Liver (tissue), 8 donors: ENCODE measurements at regions not wholly inside any gene's neighbourhood (a gene's known extent, or its start where the extent isn't known, plus 50 kb on each side); places are given as distances from the start of the nearest gene placed in this dataset.
A peak's percentile ranks its signal among the peaks of the same experiment; 100 is the strongest.

Experiments used
- DNase-seq: peaks from one replicate; pipeline ENCODE4 v3.0.0-alpha.2; 2017; ENCODE audit warnings: low spot score
- H3K27ac ChIP-seq, 2 donors: one replicate each; pipeline ENCODE4 v1.7.0; 2013; ENCODE audit warnings: inconsistent platforms in 2 of 2, low read length in 2 of 2, control low read depth in 1 of 2, low read depth in 1 of 2, mild to moderate bottlenecking in 1 of 2
- H3K27me3 ChIP-seq, 4 donors: one replicate each; pipeline versions ENCODE4 v1.6.1 to v1.7.0; 2013; ENCODE audit warnings: low read length in 3 of 4, inconsistent platforms in 1 of 4, mild to moderate bottlenecking in 1 of 4, moderate library complexity in 1 of 4; ENCODE audit not compliant: control insufficient read depth in 4 of 4, insufficient read depth in 4 of 4
- H3K36me3 ChIP-seq, 4 donors: one replicate each; pipeline versions ENCODE4 v1.6.1 to v1.7.0; 2013; ENCODE audit warnings: low read length in 3 of 4, mild to moderate bottlenecking in 3 of 4, low read depth in 1 of 4, moderate library complexity in 1 of 4; ENCODE audit not compliant: control insufficient read depth in 4 of 4, insufficient read depth in 3 of 4
- H3K4me1 ChIP-seq, 4 donors: one replicate each; pipeline versions ENCODE4 v1.6.1 to v1.7.0; 2013; ENCODE audit warnings: low read length in 3 of 4, mild to moderate bottlenecking in 3 of 4, moderate library complexity in 1 of 4; ENCODE audit not compliant: control insufficient read depth in 4 of 4, insufficient read depth in 4 of 4
- H3K4me3 ChIP-seq, 3 donors: one replicate each; pipeline versions ENCODE4 v1.6.1 to v1.7.0; 2013; ENCODE audit warnings: low read length in 3 of 3, control low read depth in 1 of 3, low read depth in 1 of 3, mild to moderate bottlenecking in 1 of 3
- H3K9ac ChIP-seq, 2 donors: one replicate each; pipeline ENCODE4 v1.7.0; 2013; ENCODE audit warnings: low read length in 2 of 2, mild to moderate bottlenecking in 2 of 2, moderate library complexity in 2 of 2, control low read depth in 1 of 2, low read depth in 1 of 2
- H3K9me3 ChIP-seq, 4 donors: one replicate each; pipeline versions ENCODE4 v1.6.1 to v1.7.0; 2013; ENCODE audit warnings: low read length in 3 of 4; ENCODE audit not compliant: control insufficient read depth in 4 of 4
- ATF3 ChIP-seq: IDR thresholded peaks from 2 replicates; pipeline ENCODE4 v1.6.1; 2016; ENCODE audit warnings: antibody characterized with exemption
- CTCF ChIP-seq: fragments of 150-350 bp; IDR thresholded peaks from 2 replicates; pipeline ENCODE4 v1.5.1; 2017; ENCODE audit warnings: improper control_type of control experiment, low read depth, low read length; ENCODE audit not compliant: missing input control
- FOXA1 ChIP-seq: IDR thresholded peaks from 2 replicates; pipeline ENCODE4 v1.6.1; 2016; ENCODE audit warnings: antibody characterized with exemption
- FOXA2 ChIP-seq: IDR thresholded peaks from 2 replicates; pipeline ENCODE4 v1.6.1; 2016; ENCODE audit warnings: antibody characterized with exemption
- GABPA ChIP-seq, 2 donors: IDR thresholded peaks in 1 of 2; conservative IDR thresholded peaks in 1 of 2; 2 replicates each; pipeline ENCODE4 v1.6.1; 2016; ENCODE audit warnings: antibody characterized with exemption in 2 of 2, mild to moderate bottlenecking in 1 of 2, moderate library complexity in 1 of 2
- HNF4G ChIP-seq: IDR thresholded peaks from 2 replicates; pipeline ENCODE4 v1.6.1; 2016; ENCODE audit warnings: antibody characterized with exemption
- RAD21 ChIP-seq, 2 donors: IDR thresholded peaks; 2 replicates each; pipeline ENCODE4 v1.6.1; 2016; ENCODE audit warnings: antibody characterized with exemption in 2 of 2, mild to moderate bottlenecking in 2 of 2
- TAF1 ChIP-seq: conservative IDR thresholded peaks from 2 replicates; pipeline ENCODE4 v1.6.1; 2016; ENCODE audit warnings: antibody characterized with exemption, mild to moderate bottlenecking
- YY1 ChIP-seq: IDR thresholded peaks from 2 replicates; pipeline ENCODE4 v1.6.1; 2016; ENCODE audit warnings: antibody characterized with exemption, mild to moderate bottlenecking
- ZBTB33 ChIP-seq: IDR thresholded peaks from 2 replicates; pipeline ENCODE4 v1.6.1; 2016; ENCODE audit warnings: antibody characterized with exemption
- WGBS: extraction: QIAGEN DNeasy Blood & Tissue Kit; methylation state at CpG from one replicate; pipeline ENCODE4 v1.1.7; 2013; 5-methylcytosine and 5-hydroxymethylcytosine counted together
- TF ChIP-seq, protein P1 (sequence below): IDR thresholded peaks from 2 replicates; pipeline ENCODE4 v1.6.1; 2016; ENCODE audit warnings: antibody characterized with exemption, mild to moderate bottlenecking
- TF ChIP-seq, protein P2 (sequence below): IDR thresholded peaks from 2 replicates; pipeline ENCODE4 v1.6.1; 2016; ENCODE audit warnings: antibody characterized with exemption
- donor health status: healthy.
- donor health status: healthy.
- donor health status: healthy.
- donor health status: healthy.
- donor health status: healthy.

GRCh38 chr20:20864351-20865096 lies 152.1 kb upstream of the RALGAPA2 start:
- TF ChIP-seq CTCF (peak; percentile 12), RAD21 (IDR thresholded peaks at IDR 0.05) (peak; percentile 29 to 36), HNF4G (no peak)
- no peaks in the 10 kb centered on the region for H3K27me3 ChIP-seq
- H3K4me3 ChIP-seq, result no peak overlapping the region
- H3K9me3 ChIP-seq, result no peaks in the 10 kb centered on the region
- no peak overlapping the region for H3K9ac ChIP-seq
- no peak overlapping the region for H3K27ac ChIP-seq
- H3K4me1 ChIP-seq, result peaks cover 0 to 2% (median 0%) of the 10 kb centered on the region in 4 donors
- no peak for DNase-seq
- 80% methylated on average over 3 of the region's 3 CpGs for WGBS
- H3K36me3 ChIP-seq, result no peaks in the 10 kb centered on the region

- peaks cover 0 to 2% (median 0%) of the 10 kb centered on the region in 4 donors for H3K4me1 ChIP-seq
- H3K9me3 ChIP-seq, result no peaks in the 10 kb centered on the region
- peak; percentile 87 for DNase-seq
- no peaks in the 10 kb centered on the region for H3K36me3 ChIP-seq
- no peak overlapping the region for H3K27ac ChIP-seq
- WGBS, result 20% methylated on average over 8 of the region's 8 CpGs
- H3K4me3 ChIP-seq, result no peak overlapping the region
- peaks cover 0 to 3% (median 0%) of the 10 kb centered on the region in 4 donors for H3K27me3 ChIP-seq
- TF ChIP-seq RAD21 (IDR thresholded peaks at IDR 0.05) (peak; percentile 85 to 92), FOXA2 (no peak), TAF1 (no peak), ZBTB33 (no peak), ATF3 (no peak), YY1 (no peak), CTCF (peak; percentile 97), GABPA (IDR thresholded peaks at IDR 0.05 in 1 of 2, conservative IDR thresholded peaks at IDR 0.05 in 1 of 2) (no peak), FOXA1 (no peak)
- TF ChIP-seq, protein P1, sequence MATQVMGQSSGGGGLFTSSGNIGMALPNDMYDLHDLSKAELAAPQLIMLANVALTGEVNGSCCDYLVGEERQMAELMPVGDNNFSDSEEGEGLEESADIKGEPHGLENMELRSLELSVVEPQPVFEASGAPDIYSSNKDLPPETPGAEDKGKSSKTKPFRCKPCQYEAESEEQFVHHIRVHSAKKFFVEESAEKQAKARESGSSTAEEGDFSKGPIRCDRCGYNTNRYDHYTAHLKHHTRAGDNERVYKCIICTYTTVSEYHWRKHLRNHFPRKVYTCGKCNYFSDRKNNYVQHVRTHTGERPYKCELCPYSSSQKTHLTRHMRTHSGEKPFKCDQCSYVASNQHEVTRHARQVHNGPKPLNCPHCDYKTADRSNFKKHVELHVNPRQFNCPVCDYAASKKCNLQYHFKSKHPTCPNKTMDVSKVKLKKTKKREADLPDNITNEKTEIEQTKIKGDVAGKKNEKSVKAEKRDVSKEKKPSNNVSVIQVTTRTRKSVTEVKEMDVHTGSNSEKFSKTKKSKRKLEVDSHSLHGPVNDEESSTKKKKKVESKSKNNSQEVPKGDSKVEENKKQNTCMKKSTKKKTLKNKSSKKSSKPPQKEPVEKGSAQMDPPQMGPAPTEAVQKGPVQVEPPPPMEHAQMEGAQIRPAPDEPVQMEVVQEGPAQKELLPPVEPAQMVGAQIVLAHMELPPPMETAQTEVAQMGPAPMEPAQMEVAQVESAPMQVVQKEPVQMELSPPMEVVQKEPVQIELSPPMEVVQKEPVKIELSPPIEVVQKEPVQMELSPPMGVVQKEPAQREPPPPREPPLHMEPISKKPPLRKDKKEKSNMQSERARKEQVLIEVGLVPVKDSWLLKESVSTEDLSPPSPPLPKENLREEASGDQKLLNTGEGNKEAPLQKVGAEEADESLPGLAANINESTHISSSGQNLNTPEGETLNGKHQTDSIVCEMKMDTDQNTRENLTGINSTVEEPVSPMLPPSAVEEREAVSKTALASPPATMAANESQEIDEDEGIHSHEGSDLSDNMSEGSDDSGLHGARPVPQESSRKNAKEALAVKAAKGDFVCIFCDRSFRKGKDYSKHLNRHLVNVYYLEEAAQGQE, result no peak
- TF ChIP-seq, protein P2, sequence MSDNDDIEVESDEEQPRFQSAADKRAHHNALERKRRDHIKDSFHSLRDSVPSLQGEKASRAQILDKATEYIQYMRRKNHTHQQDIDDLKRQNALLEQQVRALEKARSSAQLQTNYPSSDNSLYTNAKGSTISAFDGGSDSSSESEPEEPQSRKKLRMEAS, result no peak
- no peak overlapping the region for H3K9ac ChIP-seq
These were observed 147.8 kb upstream of the RALGAPA2 start for GRCh38 chr20:20860078-20860806.
